Suprapubic skin (tissue), 4 donors: ENCODE measurements at regions not wholly inside any gene's neighbourhood (a gene's known extent, or its start where the extent isn't known, plus 50 kb on each side); places are given as distances from the start of the nearest gene placed in this dataset.

ENCODE experiments used
- DNase-seq, 2 donors: peaks; one replicate each; pipeline ENCODE4 v3.0.0-alpha.2; 2019; ENCODE audit warnings: low spot score in 2 of 2
- H3K27ac ChIP-seq: fragments of 200-600 bp; sonication (generic); one replicate; pipeline ENCODE4 v1.5.1; 2019
- H3K27me3 ChIP-seq: fragments of 200-600 bp; sonication (generic); one replicate; pipeline ENCODE4 v1.5.1; 2019
- H3K36me3 ChIP-seq: fragments of 200-600 bp; sonication (generic); one replicate; pipeline ENCODE4 v1.5.1; 2019
- H3K4me1 ChIP-seq: fragments of 200-600 bp; sonication (generic); one replicate; pipeline ENCODE4 v1.5.1; 2019
- H3K4me3 ChIP-seq: fragments of 200-600 bp; sonication (generic); one replicate; pipeline ENCODE4 v1.5.1; 2019; ENCODE audit warnings: mild to moderate bottlenecking
- H3K9me3 ChIP-seq: fragments of 200-600 bp; sonication (generic); one replicate; pipeline ENCODE4 v1.5.1; 2019
- CTCF ChIP-seq, 2 donors: fragments of 200-600 bp in 1 of 2; fragments of 450-650 bp in 1 of 2; sonication (generic) in 1 of 2; IDR thresholded peaks; one replicate each; pipeline ENCODE4 v1.5.1; 2016 to 2019; ENCODE audit warnings: antibody characterized with exemption in 2 of 2, mild to moderate bottlenecking in 1 of 2, moderate library complexity in 1 of 2
- EP300 ChIP-seq: sonication (generic); formaldehyde crosslinking; IDR thresholded peaks from one replicate; pipeline ENCODE4 v1.6.1; 2017; ENCODE audit warnings: antibody characterized with exemption
- POLR2A ChIP-seq, 2 donors: fragments of 450-650 bp; IDR thresholded peaks; one replicate each; pipeline ENCODE4 v1.6.1; 2017; ENCODE audit warnings: antibody characterized with exemption in 2 of 2, mild to moderate bottlenecking in 2 of 2, moderate library complexity in 2 of 2
- POLR2AphosphoS5 ChIP-seq, 3 donors: sonication (generic); formaldehyde crosslinking; IDR thresholded peaks; one replicate each; pipeline ENCODE4 v1.6.1; 2017; ENCODE audit warnings: antibody characterized with exemption in 3 of 3
- WGBS: methylation state at CpG from one replicate; pipeline ENCODE4 v1.1.5; 2018; 5-methylcytosine and 5-hydroxymethylcytosine counted together

GRCh38 chr15:69742361-69742760, 289.7 kb downstream of the RPLP1 start:
- 70% methylated on average over 9 of the region's 9 CpGs for WGBS
- Histone ChIP-seq H3K27ac (no peak overlapping the region), H3K4me1 (peaks cover 4% of the 10 kb centered on the region), H3K9me3 (peaks cover 3% of the 10 kb centered on the region), H3K4me3 (no peak overlapping the region), H3K36me3 (no peaks in the 10 kb centered on the region), H3K27me3 (peaks cover 11% of the 10 kb centered on the region)
- DNase-seq, result no peak
- TF ChIP-seq POLR2A (IDR thresholded peaks at IDR 0.05) (no peak), EP300 (no peak), POLR2AphosphoS5 (IDR thresholded peaks at IDR 0.05) (no peak), CTCF (IDR thresholded peaks at IDR 0.05) (no peak)

- Histone ChIP-seq H3K27me3 (peaks cover 11% of the 10 kb centered on the region), H3K27ac (no peak overlapping the region), H3K9me3 (peaks cover 3% of the 10 kb centered on the region), H3K4me3 (no peak overlapping the region), H3K36me3 (no peaks in the 10 kb centered on the region), H3K4me1 (peaks cover 4% of the 10 kb centered on the region)
- WGBS, result 90% methylated on average over 1 of the region's 1 CpG
- no peak for DNase-seq
- TF ChIP-seq EP300 (no peak), POLR2AphosphoS5 (IDR thresholded peaks at IDR 0.05) (no peak), POLR2A (IDR thresholded peaks at IDR 0.05) (no peak), CTCF (IDR thresholded peaks at IDR 0.05) (no peak)
Measured at GRCh38 chr15:69743091-69743490, 290.5 kb downstream of the RPLP1 start.

- H3K27ac ChIP-seq, result no peak overlapping the region
- TF ChIP-seq POLR2A (IDR thresholded peaks at IDR 0.05), result no peak
- no peak for TF ChIP-seq CTCF (IDR thresholded peaks at IDR 0.05)
- TF ChIP-seq EP300, result no peak
- no peak for TF ChIP-seq POLR2AphosphoS5 (IDR thresholded peaks at IDR 0.05)
- peaks cover 3% of the 10 kb centered on the region for H3K9me3 ChIP-seq
- WGBS, result 39% methylated on average over 5 of the region's 5 CpGs
- peaks cover 4% of the 10 kb centered on the region for H3K4me1 ChIP-seq
- no peak for DNase-seq
- H3K27me3 ChIP-seq, result peaks cover 11% of the 10 kb centered on the region
- no peak overlapping the region for H3K4me3 ChIP-seq
- H3K36me3 ChIP-seq, result no peaks in the 10 kb centered on the region
Measured at GRCh38 chr15:69744391-69745162, 292.0 kb downstream of the RPLP1 start.

GRCh38 chr15:69747193-69747592, 294.6 kb downstream of the RPLP1 start:
- H3K9me3 ChIP-seq, result peaks cover 3% of the 10 kb centered on the region
- peaks cover 8% of the 10 kb centered on the region for H3K4me1 ChIP-seq
- H3K27me3 ChIP-seq, result peaks cover 11% of the 10 kb centered on the region
- 88% methylated on average over 4 of the region's 5 CpGs for WGBS
- no peak overlapping the region for H3K4me3 ChIP-seq
- no peak for TF ChIP-seq CTCF (IDR thresholded peaks at IDR 0.05)
- TF ChIP-seq POLR2A (IDR thresholded peaks at IDR 0.05), result no peak
- no peak for TF ChIP-seq POLR2AphosphoS5 (IDR thresholded peaks at IDR 0.05)
- TF ChIP-seq EP300, result no peak
- no peaks in the 10 kb centered on the region for H3K36me3 ChIP-seq
- H3K27ac ChIP-seq, result no peak overlapping the region
- no peak for DNase-seq

- Histone ChIP-seq H3K4me1 (peaks cover 8% of the 10 kb centered on the region), H3K36me3 (no peaks in the 10 kb centered on the region), H3K27ac (no peak overlapping the region), H3K9me3 (peaks cover 3% of the 10 kb centered on the region), H3K4me3 (no peak overlapping the region), H3K27me3 (peaks cover 11% of the 10 kb centered on the region)
- 84% methylated on average over 7 of the region's 7 CpGs for WGBS
- TF ChIP-seq POLR2A (IDR thresholded peaks at IDR 0.05), result no peak
- TF ChIP-seq CTCF (IDR thresholded peaks at IDR 0.05), result no peak
- no peak for DNase-seq
Measured at GRCh38 chr15:69748131-69748530, 295.5 kb downstream of the RPLP1 start.
